IPS-15b (cell line): ENCODE measurements at regions not wholly inside any gene's neighbourhood (a gene's known extent, or its start where the extent isn't known, plus 50 kb on each side); places are given as distances from the start of the nearest gene placed in this dataset.

Source experiments
- H3K27me3 ChIP-seq: one replicate; pipeline ENCODE4 v1.6.1; 2013; ENCODE audit warnings: low read length; ENCODE audit not compliant: control insufficient read depth, insufficient read depth
- H3K36me3 ChIP-seq: one replicate; pipeline ENCODE4 v1.6.1; 2013; ENCODE audit warnings: low read length; ENCODE audit not compliant: control insufficient read depth, insufficient read depth
- H3K4me1 ChIP-seq: one replicate; pipeline ENCODE4 v1.6.1; 2013; ENCODE audit warnings: mild to moderate bottlenecking, low read length; ENCODE audit not compliant: control insufficient read depth, insufficient read depth
- H3K4me3 ChIP-seq: one replicate; pipeline ENCODE4 v1.5.1; 2013; ENCODE audit warnings: low read depth, low read length
- H3K9ac ChIP-seq: one replicate; pipeline ENCODE4 v1.6.1; 2013; ENCODE audit warnings: low read depth, mild to moderate bottlenecking, low read length
- H3K9me3 ChIP-seq: one replicate; pipeline ENCODE4 v1.6.1; 2013; ENCODE audit warnings: mild to moderate bottlenecking, low read length; ENCODE audit not compliant: control insufficient read depth, insufficient read depth

GRCh38 chr5:23303435-23303834 lies 204.0 kb upstream of the PRDM9 start:
- Histone ChIP-seq H3K4me1 (no peaks in the 10 kb centered on the region), H3K4me3 (no peak overlapping the region), H3K9me3 (no peaks in the 10 kb centered on the region), H3K9ac (no peak overlapping the region), H3K36me3 (no peaks in the 10 kb centered on the region), H3K27me3 (no peaks in the 10 kb centered on the region)

GRCh38 chr5:23302438-23302837 lies 205.0 kb upstream of the PRDM9 start:
- Histone ChIP-seq H3K36me3 (no peaks in the 10 kb centered on the region), H3K4me1 (no peaks in the 10 kb centered on the region), H3K4me3 (no peak overlapping the region), H3K9ac (no peak overlapping the region), H3K9me3 (no peaks in the 10 kb centered on the region), H3K27me3 (no peaks in the 10 kb centered on the region)

GRCh38 chr5:23289162-23289561 lies 218.2 kb upstream of the PRDM9 start:
- no peak overlapping the region for H3K9ac ChIP-seq
- H3K4me3 ChIP-seq, result no peak overlapping the region
- no peaks in the 10 kb centered on the region for H3K27me3 ChIP-seq
- no peaks in the 10 kb centered on the region for H3K9me3 ChIP-seq
- H3K36me3 ChIP-seq, result no peaks in the 10 kb centered on the region
- H3K4me1 ChIP-seq, result no peaks in the 10 kb centered on the region

DNA sequence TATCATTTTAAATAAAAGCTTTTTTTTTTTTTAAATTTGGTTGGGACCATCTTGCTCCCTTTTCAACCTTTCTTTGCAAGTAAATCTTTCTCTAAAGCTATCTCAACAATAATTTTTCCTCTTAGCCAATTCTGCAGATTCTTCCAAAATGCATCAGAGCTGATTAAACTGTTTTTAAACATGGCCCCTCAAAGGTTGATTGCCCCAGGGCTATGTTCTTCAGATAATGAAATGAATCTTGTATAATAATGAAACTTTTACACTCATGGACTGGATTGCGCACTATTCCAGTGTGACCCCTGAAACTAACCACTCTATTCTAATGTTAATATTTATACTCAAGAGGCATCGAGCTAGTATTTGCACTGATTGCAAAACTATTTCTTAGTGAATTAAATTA lies 222.8 kb upstream of the PRDM9 start:
- no peaks in the 10 kb centered on the region for H3K36me3 ChIP-seq
- H3K4me3 ChIP-seq, result no peak overlapping the region
- H3K9ac ChIP-seq, result no peak overlapping the region
- H3K9me3 ChIP-seq, result no peaks in the 10 kb centered on the region
- H3K4me1 ChIP-seq, result no peaks in the 10 kb centered on the region
- no peaks in the 10 kb centered on the region for H3K27me3 ChIP-seq

- Histone ChIP-seq H3K9me3 (peaks cover 2% of the 10 kb centered on the region), H3K36me3 (no peaks in the 10 kb centered on the region), H3K27me3 (no peaks in the 10 kb centered on the region), H3K4me1 (no peaks in the 10 kb centered on the region), H3K4me3 (no peak overlapping the region), H3K9ac (no peak overlapping the region)
These were observed 233.2 kb upstream of the PRDM9 start for GRCh38 chr5:23274171-23274570.

DNA sequence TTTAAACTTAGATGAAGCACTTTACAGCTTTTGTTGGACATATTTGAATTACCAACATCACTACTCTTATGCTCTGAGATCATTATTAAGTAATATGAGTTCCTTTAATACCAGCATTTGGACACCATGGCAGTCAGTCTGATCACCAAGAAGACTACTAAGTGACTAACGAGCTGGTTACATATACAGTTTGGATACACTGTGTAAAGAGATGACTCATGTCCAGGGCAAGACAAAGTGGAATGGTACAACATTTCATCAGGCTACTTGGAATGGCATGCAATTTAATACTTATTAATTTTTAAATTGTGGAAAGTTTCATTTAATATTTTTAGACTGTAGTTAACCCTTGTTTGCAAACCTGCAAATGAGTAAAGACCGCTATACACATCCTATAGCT lies 237.4 kb upstream of the PRDM9 start:
- no peak overlapping the region for H3K4me3 ChIP-seq
- H3K9ac ChIP-seq, result no peak overlapping the region
- H3K4me1 ChIP-seq, result no peaks in the 10 kb centered on the region
- no peaks in the 10 kb centered on the region for H3K9me3 ChIP-seq
- no peaks in the 10 kb centered on the region for H3K36me3 ChIP-seq
- H3K27me3 ChIP-seq, result no peaks in the 10 kb centered on the region

DNA sequence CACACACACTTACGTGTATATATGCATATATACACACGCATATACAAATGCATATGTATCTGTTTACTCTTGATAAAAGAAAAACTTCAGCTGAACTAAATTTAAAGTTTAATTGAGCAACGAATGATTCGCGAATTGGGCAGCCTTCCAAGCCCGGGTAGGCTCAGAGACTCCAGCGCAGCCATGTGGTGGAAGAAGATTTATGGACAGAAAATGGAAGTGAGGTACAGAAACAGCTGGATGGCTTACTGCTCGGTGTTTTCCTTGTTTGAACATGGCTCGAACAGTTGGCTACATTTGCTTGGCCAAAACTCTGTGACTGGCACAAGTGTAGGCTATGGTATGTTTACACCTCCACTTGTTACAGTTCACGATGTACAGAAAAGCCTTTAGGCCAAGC lies 239.3 kb upstream of the PRDM9 start:
- Histone ChIP-seq H3K27me3 (no peaks in the 10 kb centered on the region), H3K9me3 (no peaks in the 10 kb centered on the region), H3K36me3 (no peaks in the 10 kb centered on the region), H3K4me3 (no peak overlapping the region), H3K4me1 (no peaks in the 10 kb centered on the region), H3K9ac (no peak overlapping the region)

GRCh38 chr5:23260621-23261020 lies 246.8 kb upstream of the PRDM9 start:
- Histone ChIP-seq H3K4me3 (no peak overlapping the region), H3K9ac (no peak overlapping the region)

DNA sequence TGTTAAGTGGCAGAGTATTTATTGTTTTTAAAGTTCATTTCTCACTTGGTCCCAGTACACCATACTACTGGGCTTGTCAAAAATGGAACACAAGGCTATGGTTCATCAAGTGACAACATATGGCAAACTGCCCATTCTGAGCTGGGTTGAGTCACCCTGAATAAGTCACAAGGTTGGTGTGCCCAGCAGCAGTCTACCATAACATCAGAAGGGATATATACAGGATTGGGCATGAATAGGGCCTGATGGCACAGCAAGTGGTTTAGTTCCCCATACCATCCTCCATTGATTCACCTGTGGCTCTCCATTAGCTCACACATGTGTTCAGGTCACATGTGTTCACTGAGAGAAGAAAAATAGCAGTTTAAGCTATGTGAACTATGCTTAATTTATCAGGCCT lies 249.8 kb upstream of the PRDM9 start:
- Histone ChIP-seq H3K36me3 (no peaks in the 10 kb centered on the region), H3K4me1 (no peaks in the 10 kb centered on the region), H3K4me3 (no peak overlapping the region), H3K9me3 (no peaks in the 10 kb centered on the region), H3K9ac (no peak overlapping the region), H3K27me3 (no peaks in the 10 kb centered on the region)

More at GRCh38 chr5:23260621-23261020, 246.8 kb upstream of the PRDM9 start:
- Histone ChIP-seq H3K9me3 (no peaks in the 10 kb centered on the region), H3K36me3 (no peaks in the 10 kb centered on the region), H3K27me3 (no peaks in the 10 kb centered on the region), H3K4me1 (no peaks in the 10 kb centered on the region)

DNA sequence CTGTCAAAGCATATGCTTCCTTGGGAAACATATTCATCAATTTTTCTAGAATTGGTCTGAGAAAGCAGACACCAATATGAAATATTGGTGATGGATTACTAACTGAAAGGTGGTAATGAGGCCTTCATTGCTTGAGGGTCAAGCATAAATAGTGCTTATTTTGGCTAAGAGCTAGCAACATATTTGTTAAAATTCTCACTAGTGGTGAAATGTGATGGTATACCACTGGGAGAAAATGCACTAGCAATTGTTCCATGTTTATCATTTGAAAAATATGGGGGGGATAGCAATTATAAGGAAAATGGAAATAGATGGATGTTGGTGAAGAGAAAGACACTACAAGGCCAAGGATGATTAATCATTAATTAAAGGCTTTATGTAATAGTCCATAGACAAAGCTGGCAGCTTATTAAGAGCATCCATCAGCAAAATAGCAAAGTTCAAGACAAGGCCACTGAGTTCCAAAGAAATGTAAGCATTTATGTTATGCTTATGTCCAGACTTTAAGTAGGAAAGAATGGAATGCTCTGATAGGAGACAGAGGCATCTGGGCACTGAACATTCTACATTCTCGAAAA lies 253.7 kb upstream of the PRDM9 start:
- Histone ChIP-seq H3K4me1 (no peaks in the 10 kb centered on the region), H3K36me3 (no peaks in the 10 kb centered on the region), H3K27me3 (no peaks in the 10 kb centered on the region), H3K9ac (no peak overlapping the region), H3K4me3 (no peak overlapping the region), H3K9me3 (no peaks in the 10 kb centered on the region)

DNA sequence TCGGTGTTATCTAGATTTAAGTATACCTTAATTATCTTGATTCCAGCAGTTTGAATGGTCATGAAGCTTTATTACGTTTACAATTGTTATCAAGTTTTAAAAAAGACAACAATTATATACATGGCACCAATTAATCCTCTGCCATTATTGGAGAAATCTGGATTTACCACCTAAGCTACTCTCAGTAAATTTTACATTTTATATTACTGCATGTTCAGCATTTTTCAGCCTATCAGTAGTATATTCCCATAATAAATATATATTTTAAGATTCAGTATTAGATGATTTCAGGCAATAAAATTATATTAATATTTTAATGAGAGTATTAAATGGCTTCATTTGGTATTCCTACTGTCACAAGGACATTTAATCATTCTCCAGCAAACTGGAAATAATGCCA lies 264.5 kb upstream of the PRDM9 start:
- Histone ChIP-seq H3K9ac (no peak overlapping the region), H3K27me3 (no peaks in the 10 kb centered on the region)

GRCh38 chr5:23235246-23235645 lies 272.2 kb upstream of the PRDM9 start:
- no peaks in the 10 kb centered on the region for H3K9me3 ChIP-seq
- H3K9ac ChIP-seq, result no peak overlapping the region
- H3K27me3 ChIP-seq, result no peaks in the 10 kb centered on the region
- peaks cover 25% of the 10 kb centered on the region for H3K4me1 ChIP-seq
- no peaks in the 10 kb centered on the region for H3K36me3 ChIP-seq
- H3K4me3 ChIP-seq, result no peak overlapping the region

More for the DNA sequence above, 264.5 kb upstream of the PRDM9 start:
- no peaks in the 10 kb centered on the region for H3K9me3 ChIP-seq
- no peaks in the 10 kb centered on the region for H3K4me1 ChIP-seq
- H3K36me3 ChIP-seq, result no peaks in the 10 kb centered on the region
- no peak overlapping the region for H3K4me3 ChIP-seq
